ENCODE measurements at regions not wholly inside any gene's neighbourhood (a gene's known extent, or its start where the extent isn't known, plus 50 kb on each side); places are given as distances from the start of the nearest gene placed in this dataset.

DNA sequence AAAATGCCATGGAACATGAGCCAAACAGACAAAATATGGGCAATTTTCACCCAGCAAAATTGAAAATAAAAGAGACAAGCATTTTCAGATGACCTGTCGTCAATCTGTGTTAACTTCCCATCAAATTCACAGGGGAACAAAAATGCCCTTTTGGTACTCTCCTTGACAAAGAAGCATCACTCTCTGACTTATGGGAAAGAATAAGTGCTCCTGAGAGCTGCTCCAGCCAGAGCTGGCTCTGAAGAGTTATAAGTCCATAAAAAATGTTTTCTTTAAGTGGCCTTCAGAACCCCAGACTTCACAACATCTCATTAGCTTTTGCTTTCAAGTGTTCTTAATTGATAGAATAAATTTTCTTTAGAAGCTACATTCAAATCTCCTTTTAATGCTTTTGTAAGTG lies 721.4 kb upstream of the GOT2 start:
- no peak for TF ChIP-seq GATA2 (IDR thresholded peaks at IDR 0.05; ENCODE audit: low read depth, low read length)
- TF ChIP-seq GATA3 (IDR thresholded peaks at IDR 0.05; ENCODE audit: low read depth, low read length) = no peak

All from SH-SY5Y (cell line).